OCI-LY7 (cell line): ENCODE measurements at regions not wholly inside any gene's neighbourhood (a gene's known extent, or its start where the extent isn't known, plus 50 kb on each side); places are given as distances from the start of the nearest gene placed in this dataset.

Experiments used
- BruUV-seq: library from RNA; stranded (reverse); fragments of 400-500 nt; replicated peaks from 2 replicates; lab custom pipeline; 2021; lab: Mats Ljungman, UMichigan
- CTCF ChIA-PET: fragments of 300-600 bp; sonication (Branson Sonifier 250); formaldehyde crosslinking; loops from one replicate; lab custom pipeline; 2022; ENCODE audit warnings: antibody characterized with exemption; ENCODE audit not compliant: unreplicated experiment; lab: Charles Lee
- POLR2A ChIA-PET: fragments of 300-600 bp; sonication (Branson Sonifier 250); formaldehyde crosslinking; loops from one replicate; lab custom pipeline; 2022; ENCODE audit warnings: antibody characterized with exemption; lab: Charles Lee
- DNase-seq: peaks from one replicate; pipeline ENCODE4 v3.0.0-alpha.2; 2015; ENCODE audit warnings: low spot score
- H2AFZ ChIP-seq: fragments of 200-600 bp; sonication (generic), shearing (Covaris generic); 2 replicates; pipeline ENCODE4 v1.6.1; 2014; ENCODE audit warnings: mild to moderate bottlenecking, antibody characterized with exemption, low read length, moderate library complexity
- H3K27ac ChIP-seq: fragments of 200-600 bp; sonication (generic); 2 replicates; pipeline ENCODE4 v1.5.1; 2014; ENCODE audit warnings: mixed run types, low read depth, mild to moderate bottlenecking, moderate library complexity, low read length, inconsistent platforms; ENCODE audit not compliant: poor library complexity, severe bottlenecking
- H3K36me3 ChIP-seq: fragments of 200-600 bp; sonication (generic); 2 replicates; pipeline ENCODE4 v1.6.1; 2014; ENCODE audit warnings: mild to moderate bottlenecking, antibody characterized with exemption, low read length, moderate library complexity, mixed read lengths; ENCODE audit not compliant: insufficient read depth
- H3K4me1 ChIP-seq: fragments of 200-600 bp; sonication (generic); 2 replicates; pipeline ENCODE4 v1.5.1; 2014; ENCODE audit warnings: mild to moderate bottlenecking, low read length; ENCODE audit not compliant: insufficient read depth, poor library complexity, severe bottlenecking
- H3K4me2 ChIP-seq: fragments of 200-600 bp; sonication (generic); 2 replicates; pipeline ENCODE4 v1.6.1; 2014; ENCODE audit warnings: mild to moderate bottlenecking, low read length
- H3K4me3 ChIP-seq: fragments of 200-600 bp; sonication (generic); 2 replicates; pipeline ENCODE4 v1.5.1; 2014; ENCODE audit warnings: mild to moderate bottlenecking, low read depth, low read length; ENCODE audit not compliant: poor library complexity, severe bottlenecking
- H3K79me2 ChIP-seq: fragments of 200-600 bp; sonication (generic); 2 replicates; pipeline ENCODE4 v1.6.1; 2016; ENCODE audit warnings: low read depth, mild to moderate bottlenecking, low read length, moderate library complexity, mixed read lengths; ENCODE audit not compliant: insufficient read depth
- H3K9me2 ChIP-seq: fragments of 200-600 bp; sonication (generic); 2 replicates; pipeline ENCODE4 v1.6.1; 2016; ENCODE audit warnings: mild to moderate bottlenecking, low read length, mixed read lengths; ENCODE audit not compliant: insufficient read depth
- H3K9me3 ChIP-seq: fragments of 200-600 bp; sonication (generic); 2 replicates; pipeline ENCODE4 v1.6.1; 2014; ENCODE audit warnings: mild to moderate bottlenecking, mixed run types, low read length, mixed read lengths
- H4K20me1 ChIP-seq: fragments of 200-600 bp; sonication (generic); 2 replicates; pipeline ENCODE4 v1.6.1; 2014; ENCODE audit warnings: mild to moderate bottlenecking, antibody characterized with exemption, low read length, moderate library complexity, mixed read lengths; ENCODE audit not compliant: insufficient read depth
- EZH2phosphoT487 ChIP-seq: fragments of 200-600 bp; sonication (generic); IDR thresholded peaks from 2 replicates; pipeline ENCODE4 v1.6.1; 2018; ENCODE audit warnings: low read depth, borderline replicate concordance, mild to moderate bottlenecking, mixed run types, antibody characterized with exemption, low read length, moderate library complexity, mixed read lengths
- intact Hi-C: fragments of 100-400 bp; cut with micrococcal nuclease; formaldehyde crosslinking; loops from one replicate; pipeline ENCODE4 v1.10.0; 2022; ENCODE audit not compliant: unreplicated experiment
- TF ChIP-seq, protein P1 (sequence below): fragments of 200-600 bp; sonication (generic); conservative IDR thresholded peaks from 2 replicates; pipeline ENCODE4 v1.5.1; 2014; ENCODE audit warnings: mild to moderate bottlenecking, antibody characterized with exemption, low read length, moderate library complexity, mixed read lengths

- H3K4me1 ChIP-seq = no peaks in the 10 kb centered on the region
- POLR2A ChIA-PET = no interaction called here
- no peaks in the 10 kb centered on the region for H3K79me2 ChIP-seq
- H3K4me3 ChIP-seq = no peak overlapping the region
- intact Hi-C loops = no loop called here
- no peak for TF ChIP-seq EZH2phosphoT487
- TF ChIP-seq, protein P1, sequence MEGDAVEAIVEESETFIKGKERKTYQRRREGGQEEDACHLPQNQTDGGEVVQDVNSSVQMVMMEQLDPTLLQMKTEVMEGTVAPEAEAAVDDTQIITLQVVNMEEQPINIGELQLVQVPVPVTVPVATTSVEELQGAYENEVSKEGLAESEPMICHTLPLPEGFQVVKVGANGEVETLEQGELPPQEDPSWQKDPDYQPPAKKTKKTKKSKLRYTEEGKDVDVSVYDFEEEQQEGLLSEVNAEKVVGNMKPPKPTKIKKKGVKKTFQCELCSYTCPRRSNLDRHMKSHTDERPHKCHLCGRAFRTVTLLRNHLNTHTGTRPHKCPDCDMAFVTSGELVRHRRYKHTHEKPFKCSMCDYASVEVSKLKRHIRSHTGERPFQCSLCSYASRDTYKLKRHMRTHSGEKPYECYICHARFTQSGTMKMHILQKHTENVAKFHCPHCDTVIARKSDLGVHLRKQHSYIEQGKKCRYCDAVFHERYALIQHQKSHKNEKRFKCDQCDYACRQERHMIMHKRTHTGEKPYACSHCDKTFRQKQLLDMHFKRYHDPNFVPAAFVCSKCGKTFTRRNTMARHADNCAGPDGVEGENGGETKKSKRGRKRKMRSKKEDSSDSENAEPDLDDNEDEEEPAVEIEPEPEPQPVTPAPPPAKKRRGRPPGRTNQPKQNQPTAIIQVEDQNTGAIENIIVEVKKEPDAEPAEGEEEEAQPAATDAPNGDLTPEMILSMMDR = no peak
- no peak for DNase-seq
- no peaks in the 10 kb centered on the region for H3K36me3 ChIP-seq
- H3K9me2 ChIP-seq = no peaks in the 10 kb centered on the region
- H4K20me1 ChIP-seq = no peaks in the 10 kb centered on the region
- CTCF ChIA-PET = no interaction called here
- H3K27ac ChIP-seq = no peak overlapping the region
- H3K4me2 ChIP-seq = no peak overlapping the region
- H2AFZ ChIP-seq = no peak overlapping the region
- no peaks in the 10 kb centered on the region for H3K9me3 ChIP-seq
- no TSS peak for BruUV-seq
Measured at GRCh38 chr3:102665183-102665582, 230.4 kb downstream of the ZPLD1 start.

DNA sequence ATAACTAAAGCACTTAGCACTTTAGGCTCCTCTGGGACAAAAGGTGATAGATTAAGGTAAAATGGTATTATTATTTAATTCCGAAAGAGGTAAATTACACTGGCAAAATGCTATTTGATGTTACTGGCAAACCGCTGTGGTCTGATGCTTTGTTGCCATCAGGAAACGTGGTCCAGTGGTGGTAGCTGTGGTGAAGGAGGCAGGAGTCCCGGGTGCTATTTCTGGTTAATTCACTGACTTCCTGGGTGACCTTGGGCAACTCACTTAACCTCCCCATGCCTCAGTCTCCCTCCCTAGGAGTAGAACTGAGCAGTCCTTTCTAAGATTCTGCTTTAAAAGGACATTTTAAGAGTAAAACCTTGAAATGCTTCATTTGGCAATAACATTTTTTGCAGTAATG is 233.4 kb downstream of the ZPLD1 start:
- Histone ChIP-seq H3K79me2 (no peaks in the 10 kb centered on the region), H3K36me3 (no peaks in the 10 kb centered on the region), H3K4me1 (no peaks in the 10 kb centered on the region), H3K4me3 (no peak overlapping the region), H3K27ac (no peak overlapping the region), H4K20me1 (no peaks in the 10 kb centered on the region), H3K9me3 (no peaks in the 10 kb centered on the region), H2AFZ (no peak overlapping the region), H3K9me2 (no peaks in the 10 kb centered on the region), H3K4me2 (no peak overlapping the region)
- intact Hi-C loops = no loop called here
- no TSS peak for BruUV-seq
- ChIA-PET POLR2A (no interaction called here), CTCF (no interaction called here)
- TF ChIP-seq, protein P1 = no peak
- no peak for TF ChIP-seq EZH2phosphoT487
- no peak for DNase-seq

DNA sequence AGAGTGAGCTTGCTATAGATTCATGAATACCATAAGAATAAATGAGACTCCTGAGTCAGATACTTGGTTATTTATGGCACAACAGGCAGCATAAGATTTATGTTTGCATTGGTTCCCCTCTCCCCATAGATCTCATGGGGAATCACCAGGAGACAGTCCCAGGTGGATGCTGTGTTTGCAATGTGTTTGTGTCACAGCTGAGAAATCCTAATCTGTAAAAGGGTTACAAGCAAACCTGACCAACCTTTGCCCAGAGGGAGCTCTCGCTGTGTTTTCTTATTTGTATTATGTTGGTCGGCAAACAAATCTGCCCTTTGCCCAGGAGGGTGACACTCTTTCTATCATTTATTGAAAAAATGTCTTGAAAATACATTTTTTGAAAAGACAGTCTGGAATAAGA is 236.2 kb downstream of the ZPLD1 start:
- ChIA-PET CTCF (no interaction called here), POLR2A (interaction anchor here (0.6 to 1.6 kb wide), 4 partner anchors 10 to 1519 kb away, joined by 3 to 4 read pairs (median 4); no protein-coding TSS in a partner anchor)
- Histone ChIP-seq H3K9me2 (no peaks in the 10 kb centered on the region), H3K27ac (no peak overlapping the region), H3K4me1 (no peaks in the 10 kb centered on the region), H3K4me3 (no peak overlapping the region), H3K9me3 (no peaks in the 10 kb centered on the region), H4K20me1 (no peaks in the 10 kb centered on the region), H3K36me3 (no peaks in the 10 kb centered on the region), H3K79me2 (no peaks in the 10 kb centered on the region), H3K4me2 (no peak overlapping the region), H2AFZ (no peak overlapping the region)
- intact Hi-C loops = no loop called here
- BruUV-seq = no TSS peak
- TF ChIP-seq EZH2phosphoT487 = no peak
- DNase-seq = no peak
